GM12891 (cell line): ENCODE measurements at regions not wholly inside any gene's neighbourhood (a gene's known extent, or its start where the extent isn't known, plus 50 kb on each side); places are given as distances from the start of the nearest gene placed in this dataset.

Experiments
- DNase-seq: peaks from one replicate; pipeline ENCODE4 v3.0.0; 2011; ENCODE audit warnings: low spot score; ENCODE audit not compliant: insufficient read length
- FAIRE-seq: peaks from 2 replicates; lab custom pipeline; 2011; peaks lifted over from hg19 to GRCh38; lab: Jason Lieb, UNC
- PAX5 ChIP-seq: IDR thresholded peaks from 2 replicates; pipeline ENCODE4 v1.6.1; 2011; ENCODE audit warnings: low read length, moderate library complexity, mild to moderate bottlenecking; ENCODE audit not compliant: insufficient read depth, severe bottlenecking
- POLR2A ChIP-seq: IDR thresholded peaks from 2 replicates; pipeline ENCODE4 v1.6.1; 2011; ENCODE audit warnings: low read depth, low read length, control low read depth
- POLR2AphosphoS5 ChIP-seq: IDR thresholded peaks from 2 replicates; pipeline ENCODE4 v1.6.1; 2011; ENCODE audit warnings: low read depth, low read length, control low read depth
- POU2F2 ChIP-seq: IDR thresholded peaks from 2 replicates; pipeline ENCODE4 v1.6.1; 2011; ENCODE audit warnings: low read depth, mild to moderate bottlenecking, control low read depth, low read length, moderate library complexity
- SPI1 ChIP-seq: IDR thresholded peaks from 2 replicates; pipeline ENCODE4 v1.6.1; 2011; ENCODE audit warnings: low read depth, low read length, control low read depth
- TAF1 ChIP-seq: IDR thresholded peaks from 2 replicates; pipeline ENCODE4 v1.6.1; 2011; ENCODE audit warnings: low read depth, low read length, control low read depth

GRCh38 chr13:24093047-24093446 is 67.5 kb upstream of the SPATA13 start:
- DNase-seq (no peak), FAIRE-seq (no peak)
- TF ChIP-seq POLR2AphosphoS5 (no peak), TAF1 (no peak), POU2F2 (no peak), POLR2A (no peak), PAX5 (no peak), SPI1 (no peak)

DNA sequence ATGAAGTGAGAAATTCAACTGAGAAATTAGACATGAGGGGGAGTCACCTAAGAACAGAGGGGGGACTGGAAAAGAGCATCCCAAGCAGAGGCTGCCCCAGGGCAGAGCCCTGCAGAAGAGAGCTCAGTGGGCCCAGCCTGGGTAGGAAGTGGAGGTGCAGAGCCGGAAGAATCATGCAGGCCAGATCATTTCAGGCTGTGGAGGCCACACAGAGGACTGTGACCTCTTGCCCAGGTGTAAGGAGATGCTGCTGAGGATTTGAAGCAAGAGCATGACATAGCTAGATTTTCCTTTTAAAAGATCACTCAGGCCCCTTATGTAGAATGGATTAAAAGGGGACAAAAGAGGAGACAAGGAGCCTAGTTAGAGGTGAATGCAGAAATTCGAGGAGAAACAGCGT is 63.9 kb upstream of the SPATA13 start:
- no peak for TF ChIP-seq POU2F2
- no peak for TF ChIP-seq TAF1
- TF ChIP-seq SPI1, result no peak
- no peak for TF ChIP-seq POLR2A
- TF ChIP-seq PAX5, result no peak
- TF ChIP-seq POLR2AphosphoS5, result no peak
- no peak for FAIRE-seq

GRCh38 chr13:24097064-24097463 is 63.5 kb upstream of the SPATA13 start:
- TF ChIP-seq POLR2A (no peak), TAF1 (no peak), SPI1 (no peak), PAX5 (no peak), POLR2AphosphoS5 (no peak), POU2F2 (no peak)
- FAIRE-seq (no peak), DNase-seq (no peak)

More for the DNA sequence above, 63.9 kb upstream of the SPATA13 start:
- DNase-seq, result no peak

- TF ChIP-seq TAF1 (no peak), PAX5 (no peak), SPI1 (no peak), POLR2AphosphoS5 (no peak), POU2F2 (no peak), POLR2A (no peak)
- FAIRE-seq, result no peak
- DNase-seq, result no peak
Observed at GRCh38 chr13:24097667-24098066, 62.9 kb upstream of the SPATA13 start.

- DNase-seq (no peak), FAIRE-seq (no peak)
- TF ChIP-seq TAF1, result no peak
- no peak for TF ChIP-seq POU2F2
- no peak for TF ChIP-seq SPI1
- no peak for TF ChIP-seq PAX5
Observed at GRCh38 chr13:24099490-24099889, 61.0 kb upstream of the SPATA13 start.

DNA sequence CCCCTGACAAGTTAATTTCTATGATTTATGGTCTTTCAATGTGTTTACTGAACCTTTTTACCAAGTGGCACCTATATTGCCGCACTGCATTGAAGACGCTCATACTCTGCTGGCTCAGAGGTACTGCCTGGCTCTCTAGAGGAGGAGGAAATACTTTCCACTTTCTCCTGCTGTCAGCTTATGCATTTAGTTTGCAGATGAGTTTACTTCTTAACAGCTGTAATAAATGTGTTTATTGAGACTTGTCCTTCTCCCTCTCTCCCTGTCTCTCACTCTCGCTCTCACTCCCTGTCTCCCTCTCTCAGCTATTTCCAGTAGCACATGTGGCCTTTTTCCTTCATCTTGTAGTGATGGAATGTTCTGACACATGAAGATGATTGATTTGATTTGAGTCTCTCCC is 60.3 kb upstream of the SPATA13 start:
- TF ChIP-seq PAX5, result no peak
- TF ChIP-seq POU2F2, result no peak
- no peak for TF ChIP-seq SPI1
- TF ChIP-seq POLR2AphosphoS5, result no peak
- no peak for TF ChIP-seq POLR2A
- no peak for TF ChIP-seq TAF1
- DNase-seq, result no peak
- FAIRE-seq, result no peak

- FAIRE-seq, result no peak
Observed at GRCh38 chr13:24103782-24104372, 56.6 kb upstream of the SPATA13 start.

GRCh38 chr13:24104723-24105122 is 55.8 kb upstream of the SPATA13 start:
- FAIRE-seq (peak; percentile 74), DNase-seq (no peak)
- TF ChIP-seq POU2F2, result no peak
- no peak for TF ChIP-seq SPI1
- no peak for TF ChIP-seq POLR2A
- TF ChIP-seq TAF1, result no peak
- TF ChIP-seq POLR2AphosphoS5, result no peak
- TF ChIP-seq PAX5, result no peak

More at GRCh38 chr13:24103782-24104372, 56.6 kb upstream of the SPATA13 start:
- no peak for TF ChIP-seq POU2F2
- TF ChIP-seq SPI1, result no peak
- TF ChIP-seq TAF1, result no peak
- TF ChIP-seq POLR2AphosphoS5, result no peak
- no peak for TF ChIP-seq PAX5
- TF ChIP-seq POLR2A, result no peak
- DNase-seq, result no peak

DNA sequence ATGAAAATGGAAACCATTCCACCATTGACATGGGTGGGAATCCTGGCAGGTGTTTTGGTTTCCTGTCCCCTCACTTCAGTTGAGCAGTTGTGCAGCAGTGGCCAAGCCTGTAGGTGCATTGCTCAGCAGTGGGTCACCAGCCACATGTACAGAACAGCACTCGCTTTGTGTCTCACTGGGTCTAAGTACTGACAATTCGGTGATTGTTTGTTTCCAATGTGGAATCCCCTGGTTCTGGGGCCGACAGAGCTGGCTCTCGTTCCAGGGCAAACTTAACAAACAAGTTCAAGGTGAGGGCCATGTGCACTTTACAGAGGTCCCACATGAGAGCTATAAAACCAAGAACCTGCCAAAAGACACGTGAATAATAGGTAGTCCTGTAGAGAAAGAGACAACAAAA is 54.1 kb upstream of the SPATA13 start:
- no peak for DNase-seq

GRCh38 chr13:24107955-24108614 is 52.4 kb upstream of the SPATA13 start:
- no peak for FAIRE-seq
- DNase-seq, result no peak
- TF ChIP-seq TAF1, result no peak
- no peak for TF ChIP-seq SPI1
- no peak for TF ChIP-seq POU2F2
- no peak for TF ChIP-seq POLR2A
- no peak for TF ChIP-seq POLR2AphosphoS5
- no peak for TF ChIP-seq PAX5

More for the DNA sequence above, 54.1 kb upstream of the SPATA13 start:
- TF ChIP-seq POLR2A (no peak), PAX5 (no peak), SPI1 (no peak), POLR2AphosphoS5 (no peak), TAF1 (no peak), POU2F2 (no peak)
- no peak for FAIRE-seq

DNA sequence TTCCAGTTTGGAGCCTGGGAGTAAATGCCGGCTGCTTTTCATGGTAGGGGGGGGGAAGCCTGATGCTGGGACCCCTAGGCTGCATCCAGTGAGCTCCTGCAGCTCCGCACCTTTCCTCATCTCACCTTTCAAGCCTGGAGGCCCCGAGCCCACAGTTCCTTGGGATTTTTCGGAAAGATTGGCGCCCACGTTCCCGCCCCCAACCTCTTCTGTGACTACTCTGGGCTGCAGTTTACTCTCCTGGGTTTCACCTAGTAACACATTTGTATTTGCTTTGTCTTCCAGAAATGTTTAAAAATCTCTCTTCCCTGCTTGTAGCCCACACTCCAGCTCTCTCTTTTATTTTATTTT is 51.9 kb upstream of the SPATA13 start:
- DNase-seq, result no peak
- TF ChIP-seq PAX5, result no peak
- TF ChIP-seq TAF1, result no peak
- no peak for TF ChIP-seq POU2F2
- TF ChIP-seq SPI1, result no peak
- no peak for TF ChIP-seq POLR2AphosphoS5
- TF ChIP-seq POLR2A, result no peak
- no peak for FAIRE-seq
